Motor neuron (in vitro differentiated cells): ENCODE measurements at regions not wholly inside any gene's neighbourhood (a gene's known extent, or its start where the extent isn't known, plus 50 kb on each side); places are given as distances from the start of the nearest gene placed in this dataset.
"Not testable (repeated sequence)": the region's sequence is repeated elsewhere in the genome, so short reads cannot be mapped to it uniquely, and the experiment has no call there.

Source experiments
- ATAC-seq, 8 experiments: fragments of 200-7000 bp; cut with Tn5 transposase; replicated peaks in 6 of 8; 2 replicates each; pipeline ENCODE4 v1.8.0; 2021; ENCODE audit warnings: mild to moderate bottlenecking in 8 of 8, moderate library complexity in 8 of 8
- H3K27ac ChIP-seq, 2 donors: fragments of 250-450 bp; sonication (Bioruptor Pico); 2 replicates each; pipeline ENCODE4 v1.9.0; 2021; ENCODE audit warnings: antibody characterized with exemption in 2 of 2, mild to moderate bottlenecking in 2 of 2, moderate library complexity in 1 of 2
- H3K4me1 ChIP-seq, 2 donors: fragments of 250-450 bp; sonication (Bioruptor Pico); replicated peaks in 1 of 2; 2 replicates each; pipeline ENCODE4 v1.6.1; 2021; ENCODE audit warnings: antibody characterized with exemption in 2 of 2, mild to moderate bottlenecking in 2 of 2, moderate library complexity in 1 of 2
- H3K4me3 ChIP-seq, 5 donors: fragments of 250-450 bp; sonication (Bioruptor Pico); 2 replicates each; pipeline ENCODE4 v1.9.0; 2021; ENCODE audit warnings: antibody characterized with exemption in 5 of 5, mild to moderate bottlenecking in 5 of 5, moderate library complexity in 4 of 5
- WGBS, 10 experiments: fragments of 450-650 bp; shearing (Covaris generic); methylation state at CpG; one replicate each; pipeline ENCODE4 v1.0.0; 2022; 5-methylcytosine and 5-hydroxymethylcytosine counted together
- in situ Hi-C, 9 experiments: fragments of 400-800 bp; cut with MboI; loops; one replicate each; pipeline ENCODE4 v1.15.0; 2021; ENCODE audit warnings: low sequenced_read_pairs in 9 of 9, low pct_unique_long_range_greater_than_20kb in 2 of 9; ENCODE audit not compliant: unreplicated experiment in 9 of 9

GRCh38 chr14:83053022-83053710 is 1519.5 kb upstream of the SEL1L start:
- ATAC-seq: no peak
- WGBS, 10 experiments: 17 to 100% (median 80%) methylated on average over 1 of the region's 1 CpG; no CpG with 5 or more reads in 5 of the 10 experiments
- in situ Hi-C loops: no loop called here
- Histone ChIP-seq H3K4me3 (no peak overlapping the region), H3K27ac (no peak overlapping the region), H3K4me1 (no peaks in the 10 kb centered on the region)

- Histone ChIP-seq H3K4me1 (no peaks in the 10 kb centered on the region), H3K4me3 (no peak overlapping the region), H3K27ac (no peak overlapping the region)
- in situ Hi-C loops: no loop called here
- WGBS, 10 experiments: 0 to 86% (median 53%) methylated on average over 1 of the region's 1 CpG; no CpG with 5 or more reads in 4 of the 10 experiments
- no peak for ATAC-seq
Measured at GRCh38 chr14:83058068-83058467, 1524.4 kb upstream of the SEL1L start.

- in situ Hi-C loops: no loop called here
- no peaks in the 10 kb centered on the region for H3K4me1 ChIP-seq
- ATAC-seq: peak in 2 of 8 experiments; percentile 41 to 42
- WGBS, 10 experiments: 9 to 75% (median 50%) methylated on average over 2 to 5 of the region's 5 CpGs
- no peak overlapping the region for H3K27ac ChIP-seq
- H3K4me3 ChIP-seq: no peak overlapping the region
Measured at GRCh38 chr14:83071888-83072501, 1538.3 kb upstream of the SEL1L start.

- 19 to 100% (median 88%) methylated on average over 1 to 4 of the region's 4 CpGs for WGBS, 10 experiments
- no peak overlapping the region for H3K27ac ChIP-seq
- no peaks in the 10 kb centered on the region for H3K4me1 ChIP-seq
- H3K4me3 ChIP-seq: no peak overlapping the region
- no peak for ATAC-seq
- in situ Hi-C loops: no loop called here
Measured at GRCh38 chr14:83085136-83085535, 1551.5 kb upstream of the SEL1L start.

- in situ Hi-C loops: no loop called here
- WGBS, 10 experiments: 0 to 90% (median 50%) methylated on average over 1 of the region's 1 CpG; no CpG with 5 or more reads in 3 of the 10 experiments
- H3K27ac ChIP-seq: no peak overlapping the region
- H3K4me3 ChIP-seq: no peak overlapping the region
- no peaks in the 10 kb centered on the region for H3K4me1 ChIP-seq
- ATAC-seq: no peak
Measured at GRCh38 chr14:83085725-83086124, 1552.1 kb upstream of the SEL1L start.

GRCh38 chr14:83091991-83092956 is 1558.6 kb upstream of the SEL1L start:
- H3K4me1 ChIP-seq, ATAC-seq, H3K4me3 ChIP-seq, in situ Hi-C loops, H3K27ac ChIP-seq: not testable (repeated sequence)
- 35 to 100% (median 98%) methylated on average over 1 to 6 of the region's 47 CpGs; no CpG with 5 or more reads in 6 of the 10 experiments for WGBS, 10 experiments

- in situ Hi-C loops: no loop called here
- no peak overlapping the region for H3K4me3 ChIP-seq
- no peak for ATAC-seq
- H3K4me1 ChIP-seq: no peaks in the 10 kb centered on the region
- H3K27ac ChIP-seq: no peak overlapping the region
- WGBS, 10 experiments: 0 to 100% (median 97%) methylated on average over 1 of the region's 1 CpG
Measured at GRCh38 chr14:83096092-83096491, 1562.4 kb upstream of the SEL1L start.

- Histone ChIP-seq H3K4me3 (no peak overlapping the region), H3K4me1 (no peaks in the 10 kb centered on the region), H3K27ac (no peak overlapping the region)
- WGBS, 10 experiments: 11 to 91% (median 67%) methylated on average over 1 of the region's 1 CpG; no CpG with 5 or more reads in 4 of the 10 experiments
- ATAC-seq: no peak
- in situ Hi-C loops: no loop called here
Measured at GRCh38 chr14:83101846-83102245, 1568.2 kb upstream of the SEL1L start.

- ATAC-seq: no peak
Measured at GRCh38 chr14:83118029-83118428, 1584.4 kb upstream of the SEL1L start.

GRCh38 chr14:83120187-83120586 is 1586.5 kb upstream of the SEL1L start:
- 19 to 100% (median 85%) methylated on average over 1 to 2 of the region's 2 CpGs; no CpG with 5 or more reads in 2 of the 10 experiments for WGBS, 10 experiments
- no peak for ATAC-seq
- H3K4me3 ChIP-seq: no peak overlapping the region
- peaks cover 0 to 5% of the 10 kb centered on the region in 2 donors for H3K4me1 ChIP-seq
- in situ Hi-C loops: no loop called here
- no peak overlapping the region for H3K27ac ChIP-seq

More at GRCh38 chr14:83118029-83118428, 1584.4 kb upstream of the SEL1L start:
- in situ Hi-C loops: no loop called here
- H3K4me3 ChIP-seq: no peak overlapping the region
- 36 to 100% (median 93%) methylated on average over 1 to 6 of the region's 6 CpGs; no CpG with 5 or more reads in 1 of the 10 experiments for WGBS, 10 experiments
- H3K4me1 ChIP-seq: peaks cover 0 to 3% of the 10 kb centered on the region in 2 donors
- H3K27ac ChIP-seq: no peak overlapping the region

- in situ Hi-C loops: no loop called here
- WGBS, 10 experiments: 10 to 96% (median 83%) methylated on average over 2 to 4 of the region's 4 CpGs
- H3K4me3 ChIP-seq: no peak overlapping the region
- no peak overlapping the region for H3K27ac ChIP-seq
- H3K4me1 ChIP-seq: peaks cover 0 to 39% of the 10 kb centered on the region in 2 donors
- no peak for ATAC-seq
Measured at GRCh38 chr14:83126076-83126475, 1592.4 kb upstream of the SEL1L start.

- Histone ChIP-seq H3K4me3 (no peak overlapping the region), H3K4me1 (peaks cover 0 to 39% of the 10 kb centered on the region in 2 donors), H3K27ac (no peak overlapping the region)
- peak in 5 of 8 experiments; percentile 60 to 89 (median 63) for ATAC-seq
- 0 to 75% (median 40%) methylated on average over 1 to 4 of the region's 4 CpGs; no CpG with 5 or more reads in 2 of the 10 experiments for WGBS, 10 experiments
- in situ Hi-C loops: no loop called here
Measured at GRCh38 chr14:83128783-83129182, 1595.1 kb upstream of the SEL1L start.

GRCh38 chr14:83129496-83129895 is 1595.8 kb upstream of the SEL1L start:
- no peak overlapping the region for H3K27ac ChIP-seq
- in situ Hi-C loops: no loop called here
- no peak for ATAC-seq
- WGBS, 10 experiments: 30 to 82% (median 58%) methylated on average over 1 to 3 of the region's 3 CpGs
- H3K4me1 ChIP-seq: peaks cover 0 to 42% of the 10 kb centered on the region in 2 donors
- no peak overlapping the region for H3K4me3 ChIP-seq
